GM21360 (cell line): ENCODE measurements at regions not wholly inside any gene's neighbourhood (a gene's known extent, or its start where the extent isn't known, plus 50 kb on each side); places are given as distances from the start of the nearest gene placed in this dataset.

Experiments
- ATAC-seq: cut with Tn5 transposase; IDR thresholded peaks from one replicate; pipeline ENCODE4 v1.9.1; 2021; ENCODE audit warnings: mild to moderate bottlenecking, moderate library complexity; ENCODE audit not compliant: unreplicated experiment

DNA sequence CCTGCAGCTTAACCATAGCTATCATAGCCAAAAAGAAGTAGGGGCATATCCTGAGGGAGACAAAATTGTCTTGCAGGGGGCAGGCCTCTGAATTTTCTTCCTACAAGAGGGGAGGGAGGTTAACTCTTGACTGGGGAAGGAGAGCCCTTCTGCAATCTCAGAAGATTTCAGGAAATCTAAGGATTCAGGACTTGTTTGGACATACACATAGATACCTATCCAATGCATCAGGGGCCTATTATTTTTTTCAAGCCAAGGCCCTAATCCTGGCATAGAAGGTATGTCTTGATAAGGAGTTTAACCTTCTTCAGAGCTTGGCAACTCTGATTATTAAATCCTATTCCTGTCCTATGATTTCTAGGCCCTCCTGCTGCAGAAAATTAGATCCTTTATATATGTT lies 375.1 kb upstream of the ACTBL2 start:
- ATAC-seq, result no peak

- ATAC-seq, result no peak
Observed at GRCh38 chr5:57855831-57856230, 373.2 kb upstream of the ACTBL2 start.

DNA sequence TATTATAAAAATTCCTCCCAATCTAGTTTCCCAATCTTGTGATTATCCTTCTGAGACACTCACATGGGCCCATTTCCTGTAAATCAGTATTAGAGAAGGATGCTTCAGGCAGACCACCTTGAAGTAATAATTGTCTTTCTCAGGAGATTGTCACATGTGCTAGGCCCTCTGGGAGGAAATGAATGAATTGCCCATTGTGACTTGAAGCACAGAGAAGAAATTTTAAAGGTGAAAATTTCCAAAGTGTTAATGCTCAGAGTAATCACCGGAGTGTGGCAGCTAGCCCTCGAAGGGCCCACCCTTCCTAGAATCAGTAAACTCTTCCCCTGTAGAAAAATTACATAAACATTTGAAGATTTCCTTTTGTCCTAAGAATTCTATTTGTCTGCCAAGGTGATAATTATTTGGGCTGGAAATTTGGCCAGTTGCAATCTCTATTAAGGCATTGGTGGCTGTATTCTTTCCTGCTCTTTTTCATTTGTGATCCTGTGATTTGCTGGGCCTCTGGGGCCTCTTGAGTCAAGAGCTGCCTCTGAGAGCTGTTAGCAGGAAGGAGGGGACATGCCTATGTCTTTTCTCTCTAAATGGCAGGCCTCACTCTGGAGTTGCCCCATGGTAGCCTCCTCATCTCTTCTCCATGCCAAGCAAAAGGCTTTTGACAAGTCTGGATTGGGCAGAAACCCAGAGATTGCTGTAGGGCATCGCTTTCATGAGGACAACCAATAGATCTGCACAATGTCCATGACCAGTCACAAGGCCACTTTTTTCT lies 371.5 kb upstream of the ACTBL2 start:
- no peak for ATAC-seq

GRCh38 chr5:57850109-57850508 lies 367.5 kb upstream of the ACTBL2 start:
- ATAC-seq, result no peak

DNA sequence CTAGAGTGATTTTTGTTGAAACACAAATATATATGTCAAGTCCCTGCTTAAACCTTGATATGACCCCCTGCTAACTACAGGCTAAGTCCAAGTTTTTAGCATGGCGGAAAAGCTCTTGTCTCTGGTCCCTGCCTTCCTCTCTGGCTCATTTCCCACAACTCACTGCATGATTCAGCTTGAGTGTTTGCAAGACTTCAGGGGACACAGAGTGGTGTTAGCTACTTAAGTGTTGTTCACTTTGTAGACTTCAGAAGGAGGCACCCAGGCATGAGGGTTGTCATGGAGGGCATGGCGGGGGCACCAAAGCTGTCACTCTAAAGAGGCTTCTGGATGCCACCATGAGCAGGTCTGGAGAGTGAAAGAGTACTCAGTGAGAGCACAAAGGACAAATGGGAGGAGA lies 362.4 kb upstream of the ACTBL2 start:
- no peak for ATAC-seq

- no peak for ATAC-seq
Observed at GRCh38 chr5:57844410-57844809, 361.8 kb upstream of the ACTBL2 start.

DNA sequence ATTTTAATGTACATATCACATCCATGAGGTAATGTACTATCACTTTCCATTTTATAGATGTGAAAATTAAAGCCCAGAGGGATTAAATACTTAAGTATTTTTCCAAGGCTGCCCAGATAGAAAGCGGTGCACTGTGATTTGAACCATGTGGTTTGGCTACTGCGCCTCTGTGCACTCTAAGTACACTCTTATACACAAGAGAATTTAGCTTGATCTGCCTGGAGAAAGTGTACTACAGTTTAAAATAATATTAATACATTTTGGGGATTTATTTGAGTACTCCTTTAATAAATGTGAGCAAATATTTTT lies 360.4 kb upstream of the ACTBL2 start:
- ATAC-seq, result no peak

DNA sequence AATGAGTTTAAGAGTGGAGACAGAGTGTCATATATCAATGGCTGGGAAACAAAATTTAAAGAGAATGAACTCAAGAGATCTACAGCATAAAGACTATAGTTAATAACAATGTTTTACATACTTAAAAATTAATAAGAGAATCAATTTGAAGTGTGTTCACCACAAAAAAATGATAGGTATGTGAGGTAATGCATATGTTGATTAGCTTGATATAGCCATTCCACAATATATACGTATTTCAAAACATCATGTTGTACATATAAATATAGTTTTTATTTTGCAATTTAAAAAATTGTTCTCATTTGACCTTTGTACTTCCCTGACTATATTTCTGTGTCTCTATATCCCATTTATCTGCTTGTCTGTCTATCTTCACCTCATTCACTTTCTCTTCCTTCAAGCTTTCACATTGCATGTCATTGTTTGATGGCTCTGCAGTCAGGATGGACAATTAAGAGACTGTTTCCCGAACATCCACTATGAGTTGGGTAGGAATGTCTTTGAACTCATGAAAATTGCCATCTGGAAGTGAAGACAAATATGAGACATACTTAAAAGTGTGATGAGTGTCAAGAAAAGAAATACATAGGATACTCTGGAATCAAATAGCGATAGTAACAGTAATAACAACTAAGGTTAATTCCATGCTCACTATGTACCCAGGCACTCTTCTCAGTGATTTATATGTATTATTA lies 359.9 kb upstream of the ACTBL2 start:
- ATAC-seq, result no peak

DNA sequence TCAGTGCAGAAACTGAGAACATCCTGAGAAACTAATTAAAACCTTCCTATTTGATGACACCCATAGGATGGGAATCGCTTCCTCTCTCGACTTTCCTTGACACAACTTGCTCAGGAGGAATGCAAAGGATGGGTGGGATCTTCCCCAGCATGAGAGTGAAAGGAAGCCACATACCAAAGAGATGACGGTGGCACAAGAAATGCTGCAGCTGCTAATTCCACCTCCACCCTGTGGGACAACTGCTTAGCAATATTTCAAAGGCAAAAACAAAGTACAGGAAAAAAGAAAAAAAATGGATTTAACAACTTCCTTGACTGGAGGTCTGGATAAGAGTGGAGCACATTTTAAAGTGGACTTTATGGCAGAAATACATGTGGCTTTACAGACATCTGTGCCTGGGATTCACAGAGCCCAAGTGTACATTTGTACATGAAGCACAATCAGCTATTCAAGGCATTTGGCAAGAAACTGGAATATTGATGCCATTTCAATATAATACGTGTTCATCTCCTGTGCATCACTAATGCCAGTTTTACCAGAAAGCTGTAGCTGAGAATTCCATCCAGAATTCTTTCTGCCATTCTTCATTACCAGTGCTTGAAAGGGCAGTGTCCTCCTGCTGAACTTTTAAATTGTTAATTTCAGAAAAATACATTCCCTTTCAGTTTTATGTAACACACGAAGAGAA lies 359.2 kb upstream of the ACTBL2 start:
- no peak for ATAC-seq

GRCh38 chr5:57839437-57840079 lies 356.9 kb upstream of the ACTBL2 start:
- ATAC-seq, result no peak

DNA sequence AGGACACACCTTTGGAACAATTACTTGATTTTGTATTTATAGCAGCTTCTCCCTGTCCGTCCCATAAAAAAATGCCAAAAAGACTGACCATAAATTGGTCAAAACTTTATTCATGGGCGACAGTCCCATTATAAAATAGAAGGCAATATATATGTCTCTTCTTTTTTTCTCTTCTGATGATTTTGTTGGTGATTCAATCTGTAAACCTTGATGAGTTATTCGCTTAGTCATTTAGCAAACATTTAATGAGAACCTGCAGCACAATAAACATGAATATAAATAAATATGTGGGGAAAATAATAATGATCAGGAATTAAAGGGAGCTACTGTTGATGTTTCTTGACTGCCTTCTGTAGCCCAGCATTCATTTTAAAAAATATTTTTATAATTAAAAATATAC lies 356.4 kb upstream of the ACTBL2 start:
- ATAC-seq, result no peak

DNA sequence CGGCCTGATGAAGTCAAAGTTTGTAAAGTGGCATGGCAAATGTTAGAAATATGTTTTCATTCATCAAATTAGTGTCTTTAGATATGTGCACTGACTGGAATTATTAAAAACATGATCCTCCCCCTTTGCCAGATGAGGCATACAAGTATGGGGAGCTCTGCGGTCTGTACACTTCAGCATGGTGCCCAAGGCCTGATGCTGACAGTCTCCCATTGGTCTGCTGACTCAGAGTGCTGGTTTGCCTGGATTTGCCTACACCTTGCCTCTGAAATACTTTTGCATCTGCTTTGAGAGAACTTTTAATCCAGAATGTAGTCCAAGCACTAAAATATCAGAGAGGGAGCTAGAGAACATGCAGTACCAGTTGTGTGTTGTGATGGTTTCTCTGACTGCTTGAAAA lies 354.3 kb upstream of the ACTBL2 start:
- no peak for ATAC-seq

GRCh38 chr5:57836331-57836730 lies 353.7 kb upstream of the ACTBL2 start:
- no peak for ATAC-seq

GRCh38 chr5:57834829-57835608 lies 352.4 kb upstream of the ACTBL2 start:
- no peak for ATAC-seq

- no peak for ATAC-seq
Observed at GRCh38 chr5:57833489-57833888, 350.9 kb upstream of the ACTBL2 start.

DNA sequence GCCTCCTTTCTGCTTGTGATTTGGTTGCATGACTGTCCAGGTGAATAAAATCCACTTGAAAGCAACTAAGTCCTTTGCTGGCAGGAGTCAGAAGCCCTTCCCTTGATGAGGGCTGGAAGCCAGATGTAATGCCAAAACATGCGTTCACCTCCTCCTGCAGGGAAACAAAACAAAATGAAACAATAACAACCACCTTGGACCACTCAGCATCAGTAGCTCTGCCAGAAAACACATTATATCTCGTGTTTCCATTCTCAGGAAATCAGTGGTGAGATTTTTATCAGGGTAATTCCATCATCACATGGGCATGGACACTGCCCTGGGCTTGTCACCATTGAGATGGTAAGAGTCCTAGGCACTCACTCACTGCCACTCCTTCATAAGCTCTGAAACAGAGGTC lies 350.3 kb upstream of the ACTBL2 start:
- no peak for ATAC-seq

GRCh38 chr5:57831932-57832331 lies 349.3 kb upstream of the ACTBL2 start:
- ATAC-seq, result no peak

- no peak for ATAC-seq
Observed at GRCh38 chr5:57831090-57831489, 348.5 kb upstream of the ACTBL2 start.

GRCh38 chr5:57828221-57828620 lies 345.6 kb upstream of the ACTBL2 start:
- no peak for ATAC-seq

- no peak for ATAC-seq
Observed at GRCh38 chr5:57825031-57825686, 342.5 kb upstream of the ACTBL2 start.
